OCI-LY7 (cell line): ENCODE measurements at regions not wholly inside any gene's neighbourhood (a gene's known extent, or its start where the extent isn't known, plus 50 kb on each side); places are given as distances from the start of the nearest gene placed in this dataset.

ENCODE experiments used
- CTCF ChIP-seq: fragments of 200-600 bp; sonication (generic); conservative IDR thresholded peaks from 2 replicates; pipeline ENCODE4 v1.5.1; 2014; ENCODE audit warnings: mild to moderate bottlenecking, antibody characterized with exemption, low read length, moderate library complexity, mixed read lengths
- EZH2phosphoT487 ChIP-seq: fragments of 200-600 bp; sonication (generic); IDR thresholded peaks from 2 replicates; pipeline ENCODE4 v1.6.1; 2018; ENCODE audit warnings: low read depth, borderline replicate concordance, mild to moderate bottlenecking, mixed run types, antibody characterized with exemption, low read length, moderate library complexity, mixed read lengths

DNA sequence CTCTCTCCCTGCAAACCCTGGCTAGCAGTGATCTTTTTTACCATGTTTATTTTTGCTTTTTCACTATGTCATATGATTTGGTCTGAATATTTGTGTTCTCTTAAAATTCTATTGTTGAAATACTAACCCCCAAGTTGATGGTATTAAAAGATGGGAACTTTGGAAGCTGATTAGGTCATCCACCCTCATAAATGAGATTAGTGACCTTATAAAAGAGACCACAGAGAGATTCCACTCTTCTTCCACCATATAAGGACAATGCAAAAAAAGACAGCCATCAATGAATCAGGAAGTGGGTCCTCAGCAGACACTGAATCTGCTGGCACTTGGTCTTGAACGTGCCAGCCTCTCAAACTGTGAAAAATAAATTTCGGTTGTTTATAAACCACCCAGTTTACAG, 112.8 kb upstream of the KCND2 start:
- TF ChIP-seq CTCF: no peak
- TF ChIP-seq EZH2phosphoT487: no peak
